HEK293 (cell line): ENCODE measurements at regions not wholly inside any gene's neighbourhood (a gene's known extent, or its start where the extent isn't known, plus 50 kb on each side); places are given as distances from the start of the nearest gene placed in this dataset.

Source experiments
- CTCF ChIA-PET: fragments of 350-600 bp; formaldehyde crosslinking; extraction: SDS; loops from one replicate; lab custom pipeline; 2021; ENCODE audit warnings: antibody characterized with exemption; lab: Yijun Ruan, JAX
- POLR2A ChIA-PET: fragments of 300-600 bp; formaldehyde crosslinking; extraction: SDS; loops from one replicate; lab custom pipeline; 2020; ENCODE audit warnings: antibody characterized with exemption, inconsistent platforms; lab: Yijun Ruan, JAX
- H3K27ac ChIP-seq: fragments of 200-500 bp; sonication (Bioruptor generic); 2 replicates; pipeline ENCODE4 v1.5.1; 2014; ENCODE audit warnings: low read depth, low read length, control low read depth, inconsistent platforms; ENCODE audit errors: extremely low read depth
- H3K36me3 ChIP-seq, 2 experiments: fragments of 200-500 bp in 1 of 2; sonication (Bioruptor generic) in 1 of 2; 1 replicate in 1 of 2; 2 replicates in 1 of 2; pipeline ENCODE4 v1.5.1; 2014 to 2017; ENCODE audit warnings: inconsistent platforms in 2 of 2, low read length in 2 of 2; ENCODE audit not compliant: control insufficient read depth in 2 of 2, insufficient read depth in 1 of 2
- H3K4me1 ChIP-seq: fragments of 200-500 bp; sonication (Bioruptor generic); 2 replicates; pipeline ENCODE4 v1.5.1; 2014; ENCODE audit warnings: mild to moderate bottlenecking, low read length, inconsistent platforms; ENCODE audit not compliant: control insufficient read depth, insufficient read depth
- H3K4me3 ChIP-seq: 2 replicates; pipeline ENCODE4 v1.5.1; 2011; ENCODE audit warnings: low read depth, mild to moderate bottlenecking, control low read depth, low read length, moderate library complexity
- H3K9me3 ChIP-seq: fragments of 200-500 bp; sonication (Bioruptor generic); 2 replicates; pipeline ENCODE4 v1.5.1; 2014; ENCODE audit warnings: low read depth, low read length, inconsistent platforms; ENCODE audit not compliant: control insufficient read depth, insufficient read depth
- ATF2 ChIP-seq: fragments of 450-650 bp; formaldehyde crosslinking; IDR thresholded peaks from 2 replicates; pipeline ENCODE4 v1.5.1; 2016; ENCODE audit warnings: missing biosample characterization, missing genetic modification characterization, low read depth
- HOXA7 ChIP-seq: sonication (generic); formaldehyde crosslinking; IDR thresholded peaks from 2 replicates; pipeline ENCODE4 v1.8.1; 2022; ENCODE audit warnings: missing genetic modification reagents, borderline replicate concordance
- KLF17 ChIP-seq: fragments of 450-650 bp; formaldehyde crosslinking; IDR thresholded peaks from 2 replicates; pipeline ENCODE4 v1.5.1; 2016; ENCODE audit warnings: missing biosample characterization, missing genetic modification characterization
- OVOL3 ChIP-seq: fragments of 450-650 bp; formaldehyde crosslinking; IDR thresholded peaks from 2 replicates; pipeline ENCODE4 v1.5.1; 2016; ENCODE audit warnings: missing biosample characterization, missing genetic modification characterization
- PRDM6 ChIP-seq: fragments of 450-650 bp; formaldehyde crosslinking; IDR thresholded peaks from 2 replicates; pipeline ENCODE4 v1.5.1; 2017; ENCODE audit warnings: missing biosample characterization, missing genetic modification characterization
- SP2 ChIP-seq: fragments of 450-650 bp; formaldehyde crosslinking; IDR thresholded peaks from 2 replicates; pipeline ENCODE4 v1.5.1; 2016; ENCODE audit warnings: missing biosample characterization, missing genetic modification characterization
- WT1 ChIP-seq: fragments of 450-650 bp; formaldehyde crosslinking; IDR thresholded peaks from 2 replicates; pipeline ENCODE4 v1.5.1; 2016; ENCODE audit warnings: missing biosample characterization, missing genetic modification characterization
- YY2 ChIP-seq: fragments of 450-650 bp; formaldehyde crosslinking; IDR thresholded peaks from 2 replicates; pipeline ENCODE4 v1.5.1; 2016; ENCODE audit warnings: missing biosample characterization, missing genetic modification characterization
- ZBTB20 ChIP-seq: fragments of 450-650 bp; formaldehyde crosslinking; IDR thresholded peaks from 2 replicates; pipeline ENCODE4 v1.5.1; 2016; ENCODE audit warnings: missing biosample characterization, missing genetic modification characterization
- ZBTB21 ChIP-seq: fragments of 450-650 bp; formaldehyde crosslinking; IDR thresholded peaks from 2 replicates; pipeline ENCODE4 v1.5.1; 2017; ENCODE audit warnings: missing biosample characterization, missing genetic modification characterization
- ZBTB48 ChIP-seq: fragments of 450-650 bp; formaldehyde crosslinking; IDR thresholded peaks from 2 replicates; pipeline ENCODE4 v1.5.1; 2016; ENCODE audit warnings: missing biosample characterization, missing genetic modification characterization
- ZNF132 ChIP-seq: fragments of 450-650 bp; formaldehyde crosslinking; IDR thresholded peaks from 2 replicates; pipeline ENCODE4 v1.5.1; 2017; ENCODE audit warnings: missing biosample characterization, missing genetic modification characterization, borderline replicate concordance
- ZNF146 ChIP-seq: fragments of 450-650 bp; formaldehyde crosslinking; IDR thresholded peaks from 2 replicates; pipeline ENCODE4 v1.5.1; 2016; ENCODE audit warnings: missing biosample characterization, missing genetic modification characterization
- ZNF169 ChIP-seq: fragments of 450-650 bp; formaldehyde crosslinking; IDR thresholded peaks from 2 replicates; pipeline ENCODE4 v1.5.1; 2016; ENCODE audit warnings: missing biosample characterization, missing genetic modification characterization
- ZNF2 ChIP-seq: fragments of 450-650 bp; formaldehyde crosslinking; IDR thresholded peaks from 2 replicates; pipeline ENCODE4 v1.5.1; 2016; ENCODE audit warnings: missing biosample characterization, missing genetic modification characterization
- ZNF354C ChIP-seq: fragments of 450-650 bp; formaldehyde crosslinking; IDR thresholded peaks from 2 replicates; pipeline ENCODE4 v1.5.1; 2016; ENCODE audit warnings: missing biosample characterization, missing genetic modification characterization, low read depth, borderline replicate concordance
- ZNF404 ChIP-seq: fragments of 450-650 bp; formaldehyde crosslinking; IDR thresholded peaks from 2 replicates; pipeline ENCODE4 v1.5.1; 2017; ENCODE audit warnings: missing biosample characterization, missing genetic modification characterization
- ZNF510 ChIP-seq: fragments of 450-650 bp; formaldehyde crosslinking; IDR thresholded peaks from 2 replicates; pipeline ENCODE4 v1.5.1; 2018; ENCODE audit warnings: mild to moderate bottlenecking, missing genetic modification characterization, missing biosample characterization; ENCODE audit not compliant: insufficient replicate concordance
- ZNF654 ChIP-seq: fragments of 450-650 bp; formaldehyde crosslinking; IDR thresholded peaks from 2 replicates; pipeline ENCODE4 v1.5.1; 2016; ENCODE audit warnings: low read depth, missing biosample characterization, missing genetic modification characterization
- ZNF660 ChIP-seq: fragments of 450-650 bp; IDR thresholded peaks from 2 replicates; pipeline ENCODE4 v1.5.1; 2018; ENCODE audit warnings: missing biosample characterization, mild to moderate bottlenecking, missing genetic modification characterization
- ZNF791 ChIP-seq: fragments of 450-650 bp; formaldehyde crosslinking; IDR thresholded peaks from 2 replicates; pipeline ENCODE4 v1.5.1; 2016; ENCODE audit warnings: missing biosample characterization, missing genetic modification characterization
- ZNF830 ChIP-seq: fragments of 450-650 bp; IDR thresholded peaks from 2 replicates; pipeline ENCODE4 v1.5.0; 2018; ENCODE audit warnings: missing biosample characterization, missing genetic modification characterization, low read depth, mild to moderate bottlenecking, moderate library complexity
- TF ChIP-seq, protein P1 (sequence below): sonication (generic); formaldehyde crosslinking; IDR thresholded peaks from 2 replicates; pipeline ENCODE4 v1.8.1; 2022; ENCODE audit warnings: mild to moderate bottlenecking, moderate library complexity, missing genetic modification reagents
- TF ChIP-seq, protein P2 (sequence below): fragments of 450-650 bp; formaldehyde crosslinking; IDR thresholded peaks from 2 replicates; pipeline ENCODE4 v1.5.1; 2016; ENCODE audit warnings: missing biosample characterization, missing genetic modification characterization
- TF ChIP-seq, protein P3 (sequence below): fragments of 450-650 bp; formaldehyde crosslinking; IDR thresholded peaks from 2 replicates; pipeline ENCODE4 v1.5.1; 2017; ENCODE audit warnings: missing biosample characterization, missing genetic modification characterization

DNA sequence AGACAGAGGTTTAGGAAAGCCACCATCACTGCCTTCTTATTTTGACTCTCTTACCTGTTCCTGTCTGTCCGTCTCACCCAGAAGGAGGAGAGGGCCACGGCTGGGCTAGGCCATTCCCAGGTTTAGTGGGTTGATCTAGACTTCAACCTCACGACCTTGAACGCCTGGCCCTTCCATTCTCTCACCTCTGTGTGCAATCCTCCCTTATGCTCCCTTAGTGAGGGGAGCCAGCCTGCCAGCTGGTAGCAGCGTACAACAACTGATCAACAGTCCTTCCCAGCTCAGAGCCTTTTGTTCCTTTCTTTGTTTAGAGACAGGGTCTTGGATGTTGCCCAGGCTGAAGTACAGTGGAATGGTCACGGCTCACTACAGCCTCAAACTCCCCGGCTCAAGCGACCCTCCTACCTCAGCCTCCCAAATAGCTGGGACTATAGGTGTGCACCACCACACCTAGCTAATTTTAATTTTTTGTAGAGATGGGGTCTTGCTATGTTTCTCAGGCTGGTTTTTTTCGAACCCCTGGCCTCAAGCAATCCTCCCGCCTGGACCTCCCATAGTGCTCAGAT is 123.9 kb downstream of the ZNF664 start (continued):
- TF ChIP-seq, protein P1, sequence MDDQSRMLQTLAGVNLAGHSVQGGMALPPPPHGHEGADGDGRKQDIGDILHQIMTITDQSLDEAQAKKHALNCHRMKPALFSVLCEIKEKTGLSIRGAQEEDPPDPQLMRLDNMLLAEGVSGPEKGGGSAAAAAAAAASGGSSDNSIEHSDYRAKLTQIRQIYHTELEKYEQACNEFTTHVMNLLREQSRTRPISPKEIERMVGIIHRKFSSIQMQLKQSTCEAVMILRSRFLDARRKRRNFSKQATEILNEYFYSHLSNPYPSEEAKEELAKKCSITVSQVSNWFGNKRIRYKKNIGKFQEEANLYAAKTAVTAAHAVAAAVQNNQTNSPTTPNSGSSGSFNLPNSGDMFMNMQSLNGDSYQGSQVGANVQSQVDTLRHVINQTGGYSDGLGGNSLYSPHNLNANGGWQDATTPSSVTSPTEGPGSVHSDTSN (CRISPR knock-in tag): no peak
- TF ChIP-seq ZNF2: no peak
- no peak for TF ChIP-seq PRDM6
- TF ChIP-seq ZNF791 (tag by site-specific recombination): no peak
- TF ChIP-seq ZBTB21 (tag by site-specific recombination): no peak

DNA sequence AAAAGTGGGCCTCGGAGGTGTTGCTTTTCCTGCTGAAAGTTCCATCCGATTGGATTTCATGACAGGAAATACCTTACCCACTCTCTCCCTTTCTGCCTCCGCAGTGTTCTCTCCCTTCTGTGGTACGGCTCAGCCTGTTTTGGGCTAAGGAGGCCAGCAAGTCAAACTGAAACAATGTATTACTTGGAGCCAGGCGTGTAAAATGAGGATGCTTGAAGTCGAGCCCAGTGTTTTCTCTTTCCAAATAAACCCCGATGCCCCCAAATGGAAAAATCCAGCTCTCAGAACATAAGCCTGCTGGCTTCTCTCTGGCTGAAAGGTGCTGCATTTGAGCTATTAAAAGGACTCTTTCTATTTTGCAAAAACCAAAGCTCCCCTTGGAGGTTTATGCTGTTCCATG is 124.7 kb downstream of the ZNF664 start:
- Histone ChIP-seq H3K36me3 (no peaks in the 10 kb centered on the region), H3K27ac (no peak overlapping the region), H3K4me1 (no peaks in the 10 kb centered on the region), H3K4me3 (no peak overlapping the region), H3K9me3 (no peaks in the 10 kb centered on the region)
- ChIA-PET CTCF (no interaction called here), POLR2A (no interaction called here)
- no peak for TF ChIP-seq YY2 (tag by site-specific recombination)
- TF ChIP-seq ZBTB48 (tag by site-specific recombination): no peak
- TF ChIP-seq SP2 (tag by site-specific recombination): no peak
- no peak for TF ChIP-seq ZNF830
- no peak for TF ChIP-seq ZNF146
- TF ChIP-seq ZBTB20: no peak
- no peak for TF ChIP-seq ATF2 (tag by site-specific recombination)
- TF ChIP-seq ZNF169 (tag by site-specific recombination): no peak
- TF ChIP-seq, protein P2, sequence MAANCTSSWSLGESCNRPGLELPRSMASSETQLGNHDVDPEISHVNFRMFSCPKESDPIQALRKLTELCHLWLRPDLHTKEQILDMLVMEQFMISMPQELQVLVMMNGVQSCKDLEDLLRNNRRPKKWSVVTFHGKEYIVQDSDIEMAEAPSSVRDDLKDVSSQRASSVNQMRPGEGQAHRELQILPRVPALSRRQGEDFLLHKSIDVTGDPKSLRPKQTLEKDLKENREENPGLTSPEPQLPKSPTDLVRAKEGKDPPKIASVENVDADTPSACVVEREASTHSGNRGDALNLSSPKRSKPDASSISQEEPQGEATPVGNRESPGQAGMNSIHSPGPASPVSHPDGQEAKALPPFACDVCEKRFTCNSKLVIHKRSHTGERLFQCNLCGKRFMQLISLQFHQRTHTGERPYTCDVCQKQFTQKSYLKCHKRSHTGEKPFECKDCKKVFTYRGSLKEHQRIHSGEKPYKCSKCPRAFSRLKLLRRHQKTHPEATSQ (tag by site-specific recombination): no peak
- no peak for TF ChIP-seq HOXA7 (CRISPR knock-in tag)
- TF ChIP-seq ZNF354C (tag by site-specific recombination): no peak
- TF ChIP-seq ZNF654: no peak
- no peak for TF ChIP-seq ZNF404 (tag by site-specific recombination)
- no peak for TF ChIP-seq ZNF510 (tag by site-specific recombination)
- no peak for TF ChIP-seq WT1 (tag by site-specific recombination)
- TF ChIP-seq ZNF132 (tag by site-specific recombination): no peak
- TF ChIP-seq OVOL3: no peak
- TF ChIP-seq, protein P3, sequence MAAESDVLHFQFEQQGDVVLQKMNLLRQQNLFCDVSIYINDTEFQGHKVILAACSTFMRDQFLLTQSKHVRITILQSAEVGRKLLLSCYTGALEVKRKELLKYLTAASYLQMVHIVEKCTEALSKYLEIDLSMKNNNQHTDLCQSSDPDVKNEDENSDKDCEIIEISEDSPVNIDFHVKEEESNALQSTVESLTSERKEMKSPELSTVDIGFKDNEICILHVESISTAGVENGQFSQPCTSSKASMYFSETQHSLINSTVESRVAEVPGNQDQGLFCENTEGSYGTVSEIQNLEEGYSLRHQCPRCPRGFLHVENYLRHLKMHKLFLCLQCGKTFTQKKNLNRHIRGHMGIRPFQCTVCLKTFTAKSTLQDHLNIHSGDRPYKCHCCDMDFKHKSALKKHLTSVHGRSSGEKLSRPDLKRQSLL: no peak
- TF ChIP-seq ZNF660 (tag by site-specific recombination): no peak
- TF ChIP-seq KLF17: no peak
